Esophagus squamous epithelium (tissue), 4 donors: ENCODE measurements at regions not wholly inside any gene's neighbourhood (a gene's known extent, or its start where the extent isn't known, plus 50 kb on each side); places are given as distances from the start of the nearest gene placed in this dataset.

ENCODE experiments used
- CTCF ChIP-seq, 6 experiments: fragments of 450-650 bp in 4 of 6; fragments of 200-600 bp in 2 of 6; sonication (generic) in 2 of 6; IDR thresholded peaks; one replicate each; pipeline ENCODE4 v1.5.1; 2016 to 2019; ENCODE audit warnings: antibody characterized with exemption in 6 of 6, mild to moderate bottlenecking in 4 of 6, moderate library complexity in 4 of 6
- POLR2A ChIP-seq, 4 donors: fragments of 450-650 bp; IDR thresholded peaks; one replicate each; pipeline ENCODE4 v1.6.1; 2017; ENCODE audit warnings: antibody characterized with exemption in 4 of 4, mild to moderate bottlenecking in 4 of 4, moderate library complexity in 3 of 4

GRCh38 chr4:180688480-180688879 is 1554.7 kb upstream of the TENM3 start:
- TF ChIP-seq POLR2A (IDR thresholded peaks at IDR 0.05) (no peak), CTCF (IDR thresholded peaks at IDR 0.05) (no peak)
